ENCODE measurements at regions not wholly inside any gene's neighbourhood (a gene's known extent, or its start where the extent isn't known, plus 50 kb on each side); places are given as distances from the start of the nearest gene placed in this dataset.

GRCh38 chr17:56076980-56077379, 76.3 kb upstream of the ANKFN1 start:
- TF ChIP-seq, protein P1, sequence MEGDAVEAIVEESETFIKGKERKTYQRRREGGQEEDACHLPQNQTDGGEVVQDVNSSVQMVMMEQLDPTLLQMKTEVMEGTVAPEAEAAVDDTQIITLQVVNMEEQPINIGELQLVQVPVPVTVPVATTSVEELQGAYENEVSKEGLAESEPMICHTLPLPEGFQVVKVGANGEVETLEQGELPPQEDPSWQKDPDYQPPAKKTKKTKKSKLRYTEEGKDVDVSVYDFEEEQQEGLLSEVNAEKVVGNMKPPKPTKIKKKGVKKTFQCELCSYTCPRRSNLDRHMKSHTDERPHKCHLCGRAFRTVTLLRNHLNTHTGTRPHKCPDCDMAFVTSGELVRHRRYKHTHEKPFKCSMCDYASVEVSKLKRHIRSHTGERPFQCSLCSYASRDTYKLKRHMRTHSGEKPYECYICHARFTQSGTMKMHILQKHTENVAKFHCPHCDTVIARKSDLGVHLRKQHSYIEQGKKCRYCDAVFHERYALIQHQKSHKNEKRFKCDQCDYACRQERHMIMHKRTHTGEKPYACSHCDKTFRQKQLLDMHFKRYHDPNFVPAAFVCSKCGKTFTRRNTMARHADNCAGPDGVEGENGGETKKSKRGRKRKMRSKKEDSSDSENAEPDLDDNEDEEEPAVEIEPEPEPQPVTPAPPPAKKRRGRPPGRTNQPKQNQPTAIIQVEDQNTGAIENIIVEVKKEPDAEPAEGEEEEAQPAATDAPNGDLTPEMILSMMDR (conservative IDR thresholded peaks at IDR 0.05; ENCODE audit: low read depth, low read length), result no peak
- DNase-seq (ENCODE audit: low read depth), result no peak
- no peak overlapping the region for H3K4me3 ChIP-seq (ENCODE audit: low read depth, low read length)

DNA sequence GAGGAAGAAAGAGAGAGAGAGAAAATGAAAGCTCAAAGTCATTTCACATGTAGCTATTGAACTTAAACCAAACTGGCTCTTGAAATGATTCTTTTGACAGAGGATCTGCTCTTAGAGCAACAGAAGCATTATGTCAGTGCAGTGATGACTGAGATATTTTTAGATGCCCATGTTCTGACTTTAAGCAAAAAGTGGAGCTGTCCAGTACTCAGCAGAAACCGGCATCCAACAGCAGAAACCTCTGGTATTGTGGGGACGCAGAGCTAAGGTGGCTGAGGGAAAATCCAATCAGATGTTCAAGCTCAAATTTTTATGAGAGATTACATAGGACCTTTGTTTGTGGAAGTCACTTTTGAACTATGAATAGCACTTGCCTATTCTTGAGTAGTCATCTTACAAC, 69.8 kb upstream of the ANKFN1 start:
- H3K4me3 ChIP-seq (ENCODE audit: low read depth, low read length), result no peak overlapping the region
- DNase-seq (ENCODE audit: low read depth), result no peak
- TF ChIP-seq, protein P1 (conservative IDR thresholded peaks at IDR 0.05; ENCODE audit: low read depth, low read length), result no peak

GRCh38 chr17:56085576-56086267, 67.6 kb upstream of the ANKFN1 start:
- TF ChIP-seq, protein P1 (conservative IDR thresholded peaks at IDR 0.05; ENCODE audit: low read depth, low read length), result no peak
- H3K4me3 ChIP-seq (ENCODE audit: low read depth, low read length), result no peak overlapping the region
- no peak for DNase-seq (ENCODE audit: low read depth)

- TF ChIP-seq, protein P1 (conservative IDR thresholded peaks at IDR 0.05; ENCODE audit: low read depth, low read length), result no peak
- H3K4me3 ChIP-seq (ENCODE audit: low read depth, low read length), result no peak overlapping the region
- no peak for DNase-seq (ENCODE audit: low read depth)
Observed at GRCh38 chr17:56087199-56087598, 66.1 kb upstream of the ANKFN1 start.

- no peak for DNase-seq (ENCODE audit: low read depth)
- H3K4me3 ChIP-seq (ENCODE audit: low read depth, low read length), result no peak overlapping the region
- TF ChIP-seq, protein P1 (conservative IDR thresholded peaks at IDR 0.05; ENCODE audit: low read depth, low read length), result no peak
Observed at GRCh38 chr17:56096026-56096810, 57.1 kb upstream of the ANKFN1 start.

- TF ChIP-seq, protein P1 (conservative IDR thresholded peaks at IDR 0.05; ENCODE audit: low read depth, low read length), result no peak
- H3K4me3 ChIP-seq (ENCODE audit: low read depth, low read length), result no peak overlapping the region
- no peak for DNase-seq (ENCODE audit: low read depth)
Observed at GRCh38 chr17:56098746-56099145, 54.5 kb upstream of the ANKFN1 start.
